HUES48 (cell line): ENCODE measurements at regions not wholly inside any gene's neighbourhood (a gene's known extent, or its start where the extent isn't known, plus 50 kb on each side); places are given as distances from the start of the nearest gene placed in this dataset.

Experiments
- H3K27ac ChIP-seq: one replicate; pipeline ENCODE4 v1.7.0; 2013; ENCODE audit warnings: low read depth, low read length, inconsistent platforms
- H3K27me3 ChIP-seq: 2 replicates; pipeline ENCODE4 v1.6.1; 2013; ENCODE audit warnings: mild to moderate bottlenecking, low read length; ENCODE audit not compliant: control insufficient read depth, insufficient read depth
- H3K36me3 ChIP-seq: 2 replicates; pipeline ENCODE4 v1.6.1; 2013; ENCODE audit warnings: low read length; ENCODE audit not compliant: control insufficient read depth, insufficient read depth
- H3K4me1 ChIP-seq: 2 replicates; pipeline ENCODE4 v1.6.1; 2013; ENCODE audit warnings: mild to moderate bottlenecking, low read length; ENCODE audit not compliant: control insufficient read depth, insufficient read depth
- H3K4me3 ChIP-seq: 2 replicates; pipeline ENCODE4 v1.5.1; 2013; ENCODE audit warnings: mild to moderate bottlenecking, low read depth, low read length
- H3K9ac ChIP-seq: 2 replicates; pipeline ENCODE4 v1.6.1; 2013; ENCODE audit warnings: mild to moderate bottlenecking, low read depth, low read length, moderate library complexity
- H3K9me3 ChIP-seq: 2 replicates; pipeline ENCODE4 v1.6.1; 2013; ENCODE audit warnings: low read length; ENCODE audit not compliant: control insufficient read depth, insufficient read depth

- Histone ChIP-seq H3K4me3 (no peak overlapping the region), H3K27ac (no peak overlapping the region), H3K4me1 (no peaks in the 10 kb centered on the region), H3K9me3 (no peaks in the 10 kb centered on the region), H3K27me3 (no peaks in the 10 kb centered on the region), H3K36me3 (no peaks in the 10 kb centered on the region), H3K9ac (no peak overlapping the region)
These were observed 443.5 kb upstream of the CDH6 start for GRCh38 chr5:30749971-30750370.

GRCh38 chr5:30747412-30747811 is 446.1 kb upstream of the CDH6 start:
- no peaks in the 10 kb centered on the region for H3K36me3 ChIP-seq
- H3K27me3 ChIP-seq: no peaks in the 10 kb centered on the region
- no peak overlapping the region for H3K4me3 ChIP-seq
- no peaks in the 10 kb centered on the region for H3K9me3 ChIP-seq
- no peak overlapping the region for H3K27ac ChIP-seq
- no peak overlapping the region for H3K9ac ChIP-seq
- H3K4me1 ChIP-seq: no peaks in the 10 kb centered on the region

GRCh38 chr5:30736669-30737068 is 456.8 kb upstream of the CDH6 start:
- Histone ChIP-seq H3K4me3 (no peak overlapping the region), H3K9me3 (no peaks in the 10 kb centered on the region), H3K36me3 (no peaks in the 10 kb centered on the region), H3K27ac (no peak overlapping the region), H3K27me3 (no peaks in the 10 kb centered on the region), H3K4me1 (no peaks in the 10 kb centered on the region), H3K9ac (no peak overlapping the region)

- Histone ChIP-seq H3K9ac (no peak overlapping the region), H3K36me3 (no peaks in the 10 kb centered on the region), H3K4me1 (no peaks in the 10 kb centered on the region), H3K27ac (no peak overlapping the region), H3K27me3 (no peaks in the 10 kb centered on the region), H3K9me3 (no peaks in the 10 kb centered on the region), H3K4me3 (no peak overlapping the region)
These were observed 459.4 kb upstream of the CDH6 start for GRCh38 chr5:30734118-30734517.

- Histone ChIP-seq H3K27me3 (no peaks in the 10 kb centered on the region), H3K36me3 (no peaks in the 10 kb centered on the region), H3K9me3 (no peaks in the 10 kb centered on the region)
These were observed 468.4 kb upstream of the CDH6 start for GRCh38 chr5:30725073-30725472.

GRCh38 chr5:30698217-30698616 is 495.3 kb upstream of the CDH6 start:
- Histone ChIP-seq H3K9me3 (peaks cover 7% of the 10 kb centered on the region; the same call in 1 of the 2 replicates), H3K36me3 (no peaks in the 10 kb centered on the region), H3K4me3 (no peak overlapping the region), H3K27ac (no peak overlapping the region), H3K4me1 (no peaks in the 10 kb centered on the region), H3K27me3 (no peaks in the 10 kb centered on the region), H3K9ac (no peak overlapping the region)

More at GRCh38 chr5:30725073-30725472, 468.4 kb upstream of the CDH6 start:
- Histone ChIP-seq H3K9ac (no peak overlapping the region), H3K27ac (no peak overlapping the region), H3K4me3 (no peak overlapping the region), H3K4me1 (no peaks in the 10 kb centered on the region)

- no peak overlapping the region for H3K4me3 ChIP-seq
- H3K9me3 ChIP-seq: no peaks in the 10 kb centered on the region
- H3K27ac ChIP-seq: no peak overlapping the region
- H3K4me1 ChIP-seq: no peaks in the 10 kb centered on the region
- H3K36me3 ChIP-seq: no peaks in the 10 kb centered on the region
- no peak overlapping the region for H3K9ac ChIP-seq
- H3K27me3 ChIP-seq: no peaks in the 10 kb centered on the region
These were observed 500.2 kb upstream of the CDH6 start for GRCh38 chr5:30693326-30693725.

- H3K9ac ChIP-seq: no peak overlapping the region
- H3K9me3 ChIP-seq: no peaks in the 10 kb centered on the region
- no peak overlapping the region for H3K27ac ChIP-seq
- no peaks in the 10 kb centered on the region for H3K27me3 ChIP-seq
- no peaks in the 10 kb centered on the region for H3K36me3 ChIP-seq
- no peaks in the 10 kb centered on the region for H3K4me1 ChIP-seq
- no peak overlapping the region for H3K4me3 ChIP-seq
These were observed 502.6 kb upstream of the CDH6 start for GRCh38 chr5:30690931-30691330.

- Histone ChIP-seq H3K9me3 (no peaks in the 10 kb centered on the region), H3K4me3 (no peak overlapping the region), H3K9ac (no peak overlapping the region), H3K36me3 (no peaks in the 10 kb centered on the region), H3K27me3 (no peaks in the 10 kb centered on the region), H3K27ac (no peak overlapping the region), H3K4me1 (no peaks in the 10 kb centered on the region)
These were observed 506.0 kb upstream of the CDH6 start for GRCh38 chr5:30687461-30687860.

- no peaks in the 10 kb centered on the region for H3K9me3 ChIP-seq
- H3K4me1 ChIP-seq: no peaks in the 10 kb centered on the region
- no peak overlapping the region for H3K27ac ChIP-seq
- no peaks in the 10 kb centered on the region for H3K36me3 ChIP-seq
- H3K27me3 ChIP-seq: no peaks in the 10 kb centered on the region
- no peak overlapping the region for H3K9ac ChIP-seq
- H3K4me3 ChIP-seq: no peak overlapping the region
These were observed 507.0 kb upstream of the CDH6 start for GRCh38 chr5:30686530-30686929.

GRCh38 chr5:30676223-30676840 is 517.2 kb upstream of the CDH6 start:
- peaks cover 30% of the 10 kb centered on the region for H3K9me3 ChIP-seq
- H3K9ac ChIP-seq: no peak overlapping the region
- H3K36me3 ChIP-seq: no peaks in the 10 kb centered on the region
- no peaks in the 10 kb centered on the region for H3K27me3 ChIP-seq
- no peak overlapping the region for H3K4me3 ChIP-seq
- H3K4me1 ChIP-seq: no peaks in the 10 kb centered on the region
- no peak overlapping the region for H3K27ac ChIP-seq
